PC-3 (cell line): ENCODE measurements at regions not wholly inside any gene's neighbourhood (a gene's known extent, or its start where the extent isn't known, plus 50 kb on each side); places are given as distances from the start of the nearest gene placed in this dataset.

Experiments
- EZH2 ChIP-seq: fragments of 300-600 bp; sonication (generic); IDR thresholded peaks from one replicate; pipeline ENCODE4 v1.6.1; 2017; ENCODE audit warnings: antibody characterized with exemption, mild to moderate bottlenecking, low read length; ENCODE audit not compliant: unreplicated experiment
- TF ChIP-seq, protein P1 (sequence below): fragments of 300-600 bp; sonication (generic); conservative IDR thresholded peaks from 2 replicates; pipeline ENCODE4 v1.5.1; 2017; ENCODE audit warnings: antibody characterized with exemption, low read depth, mild to moderate bottlenecking, low read length

DNA sequence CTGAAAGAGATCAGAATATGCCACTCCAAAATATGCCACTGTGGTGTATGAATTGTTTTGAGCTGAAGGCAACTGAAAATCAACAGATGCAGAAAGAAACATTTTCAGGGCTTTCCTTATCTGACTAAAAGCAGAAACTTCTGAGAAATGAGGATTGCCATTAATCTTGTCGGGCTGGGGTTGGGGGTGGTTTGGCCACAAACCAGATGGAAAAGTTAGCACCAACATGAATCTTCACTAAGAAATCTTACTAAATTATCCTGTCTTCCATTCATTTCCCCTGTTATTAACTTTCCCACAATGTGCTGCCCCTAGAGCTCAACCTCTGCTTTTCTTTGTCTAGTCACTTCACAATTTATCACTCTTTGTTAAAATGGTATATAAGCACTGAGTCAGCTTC is 229.9 kb upstream of the GADL1 start:
- TF ChIP-seq EZH2 = no peak
- TF ChIP-seq, protein P1, sequence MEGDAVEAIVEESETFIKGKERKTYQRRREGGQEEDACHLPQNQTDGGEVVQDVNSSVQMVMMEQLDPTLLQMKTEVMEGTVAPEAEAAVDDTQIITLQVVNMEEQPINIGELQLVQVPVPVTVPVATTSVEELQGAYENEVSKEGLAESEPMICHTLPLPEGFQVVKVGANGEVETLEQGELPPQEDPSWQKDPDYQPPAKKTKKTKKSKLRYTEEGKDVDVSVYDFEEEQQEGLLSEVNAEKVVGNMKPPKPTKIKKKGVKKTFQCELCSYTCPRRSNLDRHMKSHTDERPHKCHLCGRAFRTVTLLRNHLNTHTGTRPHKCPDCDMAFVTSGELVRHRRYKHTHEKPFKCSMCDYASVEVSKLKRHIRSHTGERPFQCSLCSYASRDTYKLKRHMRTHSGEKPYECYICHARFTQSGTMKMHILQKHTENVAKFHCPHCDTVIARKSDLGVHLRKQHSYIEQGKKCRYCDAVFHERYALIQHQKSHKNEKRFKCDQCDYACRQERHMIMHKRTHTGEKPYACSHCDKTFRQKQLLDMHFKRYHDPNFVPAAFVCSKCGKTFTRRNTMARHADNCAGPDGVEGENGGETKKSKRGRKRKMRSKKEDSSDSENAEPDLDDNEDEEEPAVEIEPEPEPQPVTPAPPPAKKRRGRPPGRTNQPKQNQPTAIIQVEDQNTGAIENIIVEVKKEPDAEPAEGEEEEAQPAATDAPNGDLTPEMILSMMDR = no peak
